ENCODE measurements at regions not wholly inside any gene's neighbourhood (a gene's known extent, or its start where the extent isn't known, plus 50 kb on each side); places are given as distances from the start of the nearest gene placed in this dataset.
A peak's percentile ranks its signal among the peaks of the same experiment; 100 is the strongest.

- TF ChIP-seq CTCF (conservative IDR thresholded peaks at IDR 0.05; ENCODE audit: low read length) (no peak), EZH2phosphoT487 (IDR thresholded peaks at IDR 0.05; ENCODE audit: borderline replicate concordance, low read depth, low read length) (no peak)
- Histone ChIP-seq H3K9me2 (ENCODE audit: insufficient read depth, low read length) (no peaks in the 10 kb centered on the region), H4K20me1 (ENCODE audit: insufficient read depth, low read length) (no peaks in the 10 kb centered on the region), H3K4me2 (ENCODE audit: low read length) (no peak overlapping the region), H2AFZ (ENCODE audit: low read length) (peak overlapping the region; percentile 7; the same call in 1 of the 2 replicates), H3K4me1 (ENCODE audit: insufficient read depth, low read length, poor library complexity, severe bottlenecking) (peaks cover 14% of the 10 kb centered on the region), H3K79me2 (ENCODE audit: insufficient read depth, low read depth, low read length) (no peaks in the 10 kb centered on the region), H3K4me3 (ENCODE audit: low read depth, low read length, poor library complexity, severe bottlenecking) (no peak overlapping the region), H3K36me3 (ENCODE audit: insufficient read depth, low read length) (peaks cover 23% of the 10 kb centered on the region), H3K27ac (ENCODE audit: low read depth, low read length, poor library complexity, severe bottlenecking) (no peak overlapping the region), H3K9me3 (ENCODE audit: low read length) (peaks cover 4% of the 10 kb centered on the region; the same call in 1 of the 2 replicates)
- no TSS peak for BruUV-seq (replicated peaks)
- CTCF ChIA-PET (ENCODE audit: unreplicated experiment): no interaction called here
- DNase-seq (ENCODE audit: low spot score): no peak
- POLR2A ChIA-PET: interaction anchor here (3.6 kb wide), 1 partner anchor 11 kb away, joined by 13 read pairs; no protein-coding TSS in a partner anchor
- intact Hi-C loops (cut with micrococcal nuclease; ENCODE audit: unreplicated experiment): loop anchor here (10.0 kb wide), 1 partner anchor 151 kb away; no protein-coding TSS in a partner anchor
Measured at GRCh38 chr7:47104206-47104549, 477.7 kb downstream of the TNS3 start.

GRCh38 chr7:47103498-47104205 is 478.3 kb downstream of the TNS3 start:
- Histone ChIP-seq H3K9me2 (ENCODE audit: insufficient read depth, low read length) (no peaks in the 10 kb centered on the region), H3K4me3 (ENCODE audit: low read depth, low read length, poor library complexity, severe bottlenecking) (no peak overlapping the region), H3K4me2 (ENCODE audit: low read length) (no peak overlapping the region), H2AFZ (ENCODE audit: low read length) (peak overlapping the region; percentile 7; the same call in 1 of the 2 replicates), H3K79me2 (ENCODE audit: insufficient read depth, low read depth, low read length) (no peaks in the 10 kb centered on the region), H3K9me3 (ENCODE audit: low read length) (peaks cover 4% of the 10 kb centered on the region; the same call in 1 of the 2 replicates), H3K27ac (ENCODE audit: low read depth, low read length, poor library complexity, severe bottlenecking) (no peak overlapping the region), H3K4me1 (ENCODE audit: insufficient read depth, low read length, poor library complexity, severe bottlenecking) (peaks cover 14% of the 10 kb centered on the region), H3K36me3 (ENCODE audit: insufficient read depth, low read length) (peaks cover 23% of the 10 kb centered on the region), H4K20me1 (ENCODE audit: insufficient read depth, low read length) (no peaks in the 10 kb centered on the region)
- intact Hi-C loops (cut with micrococcal nuclease; ENCODE audit: unreplicated experiment): loop anchor here (10.0 kb wide), 1 partner anchor 151 kb away; no protein-coding TSS in a partner anchor
- TF ChIP-seq CTCF (conservative IDR thresholded peaks at IDR 0.05; ENCODE audit: low read length): no peak
- TF ChIP-seq EZH2phosphoT487 (IDR thresholded peaks at IDR 0.05; ENCODE audit: borderline replicate concordance, low read depth, low read length): no peak
- DNase-seq (ENCODE audit: low spot score): peak; percentile 15
- BruUV-seq (replicated peaks): no TSS peak
- POLR2A ChIA-PET: interaction anchor here (3.6 kb wide), 1 partner anchor 12 kb away, joined by 13 read pairs; no protein-coding TSS in a partner anchor
- CTCF ChIA-PET (ENCODE audit: unreplicated experiment): no interaction called here
